Karpas-422 (cell line): ENCODE measurements at regions not wholly inside any gene's neighbourhood (a gene's known extent, or its start where the extent isn't known, plus 50 kb on each side); places are given as distances from the start of the nearest gene placed in this dataset.
"Not testable (repeated sequence)": the region's sequence is repeated elsewhere in the genome, so short reads cannot be mapped to it uniquely, and the experiment has no call there.

ENCODE experiments used
- DNase-seq: peaks from one replicate; pipeline ENCODE4 v3.0.0-alpha.2; 2015
- H2AFZ ChIP-seq: fragments of 200-600 bp; sonication (generic); 2 replicates; pipeline ENCODE4 v1.6.1; 2014; ENCODE audit warnings: antibody characterized with exemption, low read length, mixed read lengths
- H3K27ac ChIP-seq: fragments of 200-600 bp; sonication (generic); 2 replicates; pipeline ENCODE4 v1.5.1; 2014; ENCODE audit warnings: mild to moderate bottlenecking, low read length, moderate library complexity
- H3K27me3 ChIP-seq: fragments of 200-600 bp; sonication (generic); 2 replicates; pipeline ENCODE4 v1.6.1; 2014; ENCODE audit warnings: low read length, mixed read lengths
- H3K36me3 ChIP-seq: fragments of 200-600 bp; sonication (generic); 2 replicates; pipeline ENCODE4 v1.6.1; 2014; ENCODE audit warnings: low read length, mixed read lengths; ENCODE audit not compliant: insufficient read depth
- H3K4me1 ChIP-seq: fragments of 200-600 bp; sonication (generic); 2 replicates; pipeline ENCODE4 v1.6.1; 2014; ENCODE audit warnings: mild to moderate bottlenecking, low read length, mixed read lengths
- H3K4me2 ChIP-seq: fragments of 200-600 bp; sonication (generic); 2 replicates; pipeline ENCODE4 v1.6.1; 2014; ENCODE audit warnings: low read length, low read depth, mild to moderate bottlenecking; ENCODE audit not compliant: poor library complexity, severe bottlenecking
- H3K4me3 ChIP-seq: fragments of 200-600 bp; sonication (generic); 2 replicates; pipeline ENCODE4 v1.5.1; 2014; ENCODE audit warnings: mild to moderate bottlenecking, antibody characterized with exemption, low read length, mixed read lengths
- H3K79me2 ChIP-seq: fragments of 200-600 bp; sonication (generic); 2 replicates; pipeline ENCODE4 v1.6.1; 2014; ENCODE audit warnings: mild to moderate bottlenecking, low read length, mixed read lengths
- H3K9ac ChIP-seq: fragments of 200-600 bp; sonication (generic); 2 replicates; pipeline ENCODE4 v1.6.0; 2014; ENCODE audit warnings: low read length
- H3K9me2 ChIP-seq: fragments of 200-600 bp; sonication (generic), shearing (Covaris generic); replicated peaks from 2 replicates; pipeline ENCODE4 v1.6.0; 2014; ENCODE audit warnings: mild to moderate bottlenecking, low read length, moderate library complexity; ENCODE audit not compliant: insufficient read depth
- H3K9me3 ChIP-seq: fragments of 300-700, 200-600 bp; sonication (generic); 2 replicates; pipeline ENCODE4 v1.6.1; 2014; ENCODE audit warnings: low read length, mixed read lengths
- H4K20me1 ChIP-seq: fragments of 200-600 bp; sonication (generic); 2 replicates; pipeline ENCODE4 v1.6.1; 2014; ENCODE audit warnings: mild to moderate bottlenecking, antibody characterized with exemption, low read length, low read depth; ENCODE audit not compliant: insufficient read depth

- Histone ChIP-seq H3K36me3 (no peaks in the 10 kb centered on the region), H3K27me3 (no peaks in the 10 kb centered on the region), H3K4me2 (no peak overlapping the region), H2AFZ (no peak overlapping the region), H3K27ac (no peak overlapping the region), H3K79me2 (no peaks in the 10 kb centered on the region), H3K4me3 (no peak overlapping the region), H3K9ac (no peak overlapping the region), H4K20me1 (no peaks in the 10 kb centered on the region), H3K9me3 (no peaks in the 10 kb centered on the region), H3K4me1 (no peaks in the 10 kb centered on the region), H3K9me2 (no peaks in the 10 kb centered on the region)
- DNase-seq, result no peak
Observed at GRCh38 chr2:4915357-4915756, 776.8 kb upstream of the SOX11 start.

GRCh38 chr2:4916094-4916493, 776.1 kb upstream of the SOX11 start:
- no peaks in the 10 kb centered on the region for H3K79me2 ChIP-seq
- H2AFZ ChIP-seq, result no peak overlapping the region
- no peak for DNase-seq
- H3K4me3 ChIP-seq, result no peak overlapping the region
- no peaks in the 10 kb centered on the region for H3K9me2 ChIP-seq
- no peaks in the 10 kb centered on the region for H3K36me3 ChIP-seq
- no peaks in the 10 kb centered on the region for H3K9me3 ChIP-seq
- H3K4me2 ChIP-seq, result no peak overlapping the region
- H3K9ac ChIP-seq, result no peak overlapping the region
- no peaks in the 10 kb centered on the region for H3K4me1 ChIP-seq
- no peaks in the 10 kb centered on the region for H3K27me3 ChIP-seq
- no peak overlapping the region for H3K27ac ChIP-seq
- H4K20me1 ChIP-seq, result no peaks in the 10 kb centered on the region

GRCh38 chr2:4930704-4931103, 761.5 kb upstream of the SOX11 start:
- H4K20me1 ChIP-seq, result no peaks in the 10 kb centered on the region
- H3K9me2 ChIP-seq, result no peaks in the 10 kb centered on the region
- no peak overlapping the region for H3K27ac ChIP-seq
- H3K27me3 ChIP-seq, result no peaks in the 10 kb centered on the region; the same call in 1 of the 2 replicates
- no peak overlapping the region for H2AFZ ChIP-seq
- no peaks in the 10 kb centered on the region for H3K9me3 ChIP-seq
- no peak overlapping the region for H3K9ac ChIP-seq
- H3K4me3 ChIP-seq, result no peak overlapping the region
- no peaks in the 10 kb centered on the region for H3K36me3 ChIP-seq
- H3K4me1 ChIP-seq, result no peaks in the 10 kb centered on the region
- H3K4me2 ChIP-seq, result no peak overlapping the region
- no peak for DNase-seq
- no peaks in the 10 kb centered on the region for H3K79me2 ChIP-seq

GRCh38 chr2:4931721-4932365, 760.3 kb upstream of the SOX11 start:
- no peaks in the 10 kb centered on the region for H3K9me2 ChIP-seq
- no peak overlapping the region for H2AFZ ChIP-seq
- H3K4me1 ChIP-seq, result no peaks in the 10 kb centered on the region
- no peak overlapping the region for H3K27ac ChIP-seq
- H3K4me2 ChIP-seq, result no peak overlapping the region
- H3K36me3 ChIP-seq, result no peaks in the 10 kb centered on the region
- H3K9me3 ChIP-seq, result no peaks in the 10 kb centered on the region
- DNase-seq, result no peak
- H3K79me2 ChIP-seq, result no peaks in the 10 kb centered on the region
- no peak overlapping the region for H3K4me3 ChIP-seq
- no peaks in the 10 kb centered on the region for H4K20me1 ChIP-seq
- H3K9ac ChIP-seq, result no peak overlapping the region
- no peaks in the 10 kb centered on the region; the same call in 1 of the 2 replicates for H3K27me3 ChIP-seq

GRCh38 chr2:4935291-4935690, 756.9 kb upstream of the SOX11 start:
- not testable (repeated sequence) for H3K4me3 ChIP-seq, H3K4me2 ChIP-seq, H2AFZ ChIP-seq, H3K9me2 ChIP-seq, H3K36me3 ChIP-seq, H3K27me3 ChIP-seq, H3K4me1 ChIP-seq, DNase-seq, H3K27ac ChIP-seq, H3K79me2 ChIP-seq, H3K9me3 ChIP-seq, H3K9ac ChIP-seq, H4K20me1 ChIP-seq

GRCh38 chr2:4937550-4937949, 754.6 kb upstream of the SOX11 start:
- Histone ChIP-seq H3K9ac (no peak overlapping the region), H3K27me3 (no peaks in the 10 kb centered on the region; the same call in 1 of the 2 replicates), H3K4me1 (no peaks in the 10 kb centered on the region), H3K4me2 (no peak overlapping the region), H2AFZ (no peak overlapping the region), H3K36me3 (no peaks in the 10 kb centered on the region), H3K4me3 (no peak overlapping the region), H3K79me2 (no peaks in the 10 kb centered on the region), H3K27ac (no peak overlapping the region), H4K20me1 (no peaks in the 10 kb centered on the region), H3K9me2 (no peaks in the 10 kb centered on the region), H3K9me3 (no peaks in the 10 kb centered on the region; the same call in 1 of the 2 replicates)
- no peak for DNase-seq

GRCh38 chr2:4938206-4938605, 754.0 kb upstream of the SOX11 start:
- no peak overlapping the region for H3K27ac ChIP-seq
- no peak overlapping the region for H2AFZ ChIP-seq
- H3K4me3 ChIP-seq, result no peak overlapping the region
- H3K4me1 ChIP-seq, result no peaks in the 10 kb centered on the region
- no peaks in the 10 kb centered on the region for H3K79me2 ChIP-seq
- H3K9me3 ChIP-seq, result no peaks in the 10 kb centered on the region; the same call in 1 of the 2 replicates
- H3K27me3 ChIP-seq, result no peaks in the 10 kb centered on the region; the same call in 1 of the 2 replicates
- H3K4me2 ChIP-seq, result no peak overlapping the region
- DNase-seq, result no peak
- no peak overlapping the region for H3K9ac ChIP-seq
- no peaks in the 10 kb centered on the region for H3K36me3 ChIP-seq
- no peaks in the 10 kb centered on the region for H4K20me1 ChIP-seq
- H3K9me2 ChIP-seq, result no peaks in the 10 kb centered on the region

- no peak overlapping the region for H3K9ac ChIP-seq
- no peak overlapping the region for H3K27ac ChIP-seq
- no peak for DNase-seq
- no peaks in the 10 kb centered on the region; the same call in 1 of the 2 replicates for H3K9me3 ChIP-seq
- no peaks in the 10 kb centered on the region for H4K20me1 ChIP-seq
- H3K79me2 ChIP-seq, result no peaks in the 10 kb centered on the region
- H2AFZ ChIP-seq, result no peak overlapping the region
- H3K4me1 ChIP-seq, result no peaks in the 10 kb centered on the region
- H3K4me2 ChIP-seq, result no peak overlapping the region
- H3K36me3 ChIP-seq, result no peaks in the 10 kb centered on the region
- no peaks in the 10 kb centered on the region for H3K9me2 ChIP-seq
- no peaks in the 10 kb centered on the region for H3K27me3 ChIP-seq
- H3K4me3 ChIP-seq, result no peak overlapping the region
Observed at GRCh38 chr2:4942441-4942840, 749.7 kb upstream of the SOX11 start.
